NCI-H82 (cell line): ENCODE measurements at regions not wholly inside any gene's neighbourhood (a gene's known extent, or its start where the extent isn't known, plus 50 kb on each side); places are given as distances from the start of the nearest gene placed in this dataset.
"Not testable (repeated sequence)": the region's sequence is repeated elsewhere in the genome, so short reads cannot be mapped to it uniquely, and the experiment has no call there.

Source experiments
- DNase-seq: peaks from one replicate; lab custom pipeline; 2025; lab: John Stamatoyannopoulos, UW

DNA sequence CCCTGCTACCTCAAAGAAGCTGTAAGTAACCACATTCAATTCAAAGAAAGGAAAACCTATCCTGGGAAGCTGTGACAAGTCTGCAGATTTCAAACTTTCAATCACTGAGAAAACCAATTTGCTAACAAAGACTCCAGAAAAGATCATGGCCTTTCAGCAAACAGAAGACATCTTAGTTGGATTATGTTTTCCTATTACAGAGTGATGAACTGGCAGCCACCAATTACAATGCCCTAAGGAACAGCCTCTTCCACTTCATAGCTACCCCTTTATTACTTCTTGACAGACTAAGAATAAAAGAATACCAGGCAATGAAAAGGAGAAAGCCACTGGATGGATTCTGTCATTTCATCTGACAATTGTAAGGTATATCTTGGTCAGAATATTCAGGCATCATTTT is 128.2 kb upstream of the RASEF start:
- no peak for DNase-seq

DNA sequence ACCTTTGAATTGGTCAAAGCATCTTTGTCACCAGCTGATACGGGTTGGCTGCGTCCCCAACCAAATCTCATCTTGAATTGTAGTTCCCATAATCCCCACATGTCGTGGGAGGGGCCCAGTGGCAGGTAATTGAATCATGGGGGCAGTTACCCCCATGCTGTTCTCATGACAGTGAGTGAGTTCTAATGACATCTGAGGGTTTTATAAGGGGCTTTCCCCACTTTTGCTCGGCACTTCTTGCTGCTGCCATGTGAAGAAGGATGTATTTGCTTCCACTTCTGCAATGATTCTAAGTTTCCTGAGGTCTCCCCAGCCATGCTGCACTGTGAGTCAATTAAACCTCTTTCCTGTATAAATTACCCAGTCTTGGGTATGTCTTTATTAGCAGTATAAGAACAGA is 126.1 kb upstream of the RASEF start:
- not testable (repeated sequence) for DNase-seq

DNA sequence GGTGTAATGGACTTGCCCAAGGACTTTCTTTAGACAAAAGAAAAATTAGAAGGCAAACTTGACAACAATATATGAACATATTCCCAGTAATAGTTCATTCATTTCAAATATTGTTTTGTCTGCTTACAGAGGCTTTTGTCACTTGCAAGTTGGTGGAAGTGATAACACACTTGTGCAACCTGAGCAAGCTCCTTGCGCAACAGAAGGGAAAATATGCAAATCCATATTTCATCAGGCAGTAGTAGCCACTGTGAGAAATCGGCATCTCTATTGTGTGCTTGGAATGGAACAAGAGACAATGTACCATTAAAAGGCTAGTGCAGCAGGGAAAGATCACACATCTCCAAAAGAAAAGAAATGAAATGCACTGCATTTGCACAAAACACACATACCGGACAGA is 125.3 kb upstream of the RASEF start:
- DNase-seq, result no peak

DNA sequence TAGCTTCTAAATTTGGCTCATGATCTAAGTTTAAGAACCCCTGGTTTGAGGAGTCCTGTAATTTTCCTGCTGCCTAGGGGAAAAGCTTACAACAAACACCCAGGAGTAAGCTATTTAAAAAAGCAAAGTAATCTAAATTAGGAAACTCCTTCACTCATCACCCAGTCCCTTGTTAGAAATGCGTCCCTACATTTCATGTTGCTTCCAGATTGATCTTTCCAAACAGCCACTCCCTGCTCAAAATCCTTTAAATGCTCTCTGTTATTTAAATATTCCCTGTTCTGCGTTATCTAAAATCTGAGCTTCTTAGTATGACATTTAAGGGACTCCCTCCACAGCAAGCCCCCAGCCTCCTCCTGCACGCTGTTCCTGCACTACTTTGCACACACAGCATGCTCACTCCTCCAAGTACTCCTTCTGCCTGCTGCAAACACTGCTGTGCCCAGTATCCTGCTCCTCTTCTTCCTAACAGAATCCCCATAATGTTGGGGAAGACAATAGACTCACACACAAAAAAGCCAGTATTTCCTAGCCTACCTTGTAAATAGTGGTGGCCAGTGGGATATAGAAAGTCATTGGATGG is 123.3 kb upstream of the RASEF start:
- DNase-seq, result no peak

DNA sequence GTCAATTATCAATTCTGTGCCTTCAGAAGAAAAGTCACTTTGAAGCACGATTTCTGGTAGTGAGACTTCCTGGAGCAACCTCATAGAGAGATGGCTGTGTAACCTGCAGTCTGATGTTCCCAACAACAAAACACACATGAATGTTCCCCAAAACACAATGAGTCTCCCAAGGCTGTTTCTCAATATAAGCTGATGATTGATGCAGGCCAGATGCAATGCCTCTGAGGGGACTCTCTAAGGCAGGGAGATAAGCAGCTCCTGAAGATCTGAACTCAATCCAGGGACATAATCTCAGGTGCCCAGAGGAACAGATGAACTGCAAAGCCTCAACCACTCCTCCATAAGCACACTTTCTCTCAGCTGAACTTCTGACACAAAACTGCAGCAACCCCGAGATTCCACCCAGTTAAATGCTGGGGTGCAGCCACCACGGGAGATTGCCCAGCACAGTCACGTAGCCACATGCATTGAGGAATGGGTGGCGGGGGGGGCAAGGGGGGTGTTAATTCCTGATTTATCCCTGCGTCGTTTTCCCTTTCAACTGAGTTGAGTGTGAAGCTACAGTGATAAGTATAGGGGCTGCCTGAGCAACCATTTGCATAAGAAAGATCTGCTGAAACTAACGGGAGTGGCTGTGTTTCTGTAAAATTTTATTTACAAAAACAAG is 122.7 kb upstream of the RASEF start:
- DNase-seq, result peak; percentile 62

DNA sequence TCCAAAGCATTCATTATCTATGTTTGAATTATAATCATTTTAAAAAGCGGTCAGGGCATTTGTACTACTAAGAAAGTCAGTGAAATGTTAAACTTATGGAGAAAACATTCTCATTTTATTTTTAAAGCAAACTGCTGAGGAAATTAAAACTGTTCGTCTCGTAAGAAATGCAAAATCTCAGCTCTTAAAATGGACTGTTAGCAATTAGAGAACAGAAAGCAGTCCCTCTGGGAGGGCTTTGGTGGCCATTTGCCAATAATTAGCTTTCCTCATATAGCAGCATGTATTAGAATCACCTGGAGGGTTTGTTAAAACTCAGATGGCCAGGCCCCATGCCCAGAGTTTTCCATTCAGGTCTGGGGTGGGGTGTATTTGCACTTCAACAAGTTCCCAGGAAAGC is 120.7 kb upstream of the RASEF start:
- no peak for DNase-seq

DNA sequence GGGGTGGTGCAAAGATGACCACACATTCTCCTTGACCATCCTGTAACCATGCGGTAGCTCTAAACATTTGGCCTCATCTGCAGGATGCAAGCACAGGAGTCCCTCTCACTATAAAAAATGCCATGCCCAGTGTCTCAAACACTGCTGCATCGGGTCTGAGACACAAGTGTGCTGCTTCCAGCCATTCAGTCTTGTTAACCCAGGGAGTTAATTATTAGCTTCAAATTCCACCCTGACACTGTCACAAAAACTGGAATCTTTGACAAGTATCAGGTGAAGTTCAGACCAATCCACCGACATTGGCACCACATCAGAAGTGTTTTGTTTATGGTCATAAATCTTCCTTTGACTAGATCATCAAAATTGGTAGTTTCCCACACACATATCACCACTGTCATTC is 119.1 kb upstream of the RASEF start:
- DNase-seq, result no peak

DNA sequence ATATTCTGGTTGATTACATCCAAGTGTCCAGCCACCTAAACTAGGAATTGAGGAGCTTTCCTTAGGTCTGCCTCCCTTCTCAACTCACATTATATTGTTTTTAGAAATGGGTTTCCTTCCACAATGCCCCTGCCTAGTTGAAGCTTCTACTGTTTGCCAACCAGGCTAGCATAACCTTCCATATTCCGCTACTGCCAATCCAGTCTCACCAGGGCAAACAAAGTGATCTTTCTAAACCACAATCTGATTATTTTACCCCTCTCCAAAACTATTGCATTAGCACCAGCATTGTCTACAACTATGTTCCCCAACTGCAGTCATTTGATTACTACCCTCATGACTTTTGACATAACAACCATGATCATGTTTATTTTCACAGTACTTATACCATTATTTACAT is 115.8 kb upstream of the RASEF start:
- DNase-seq, result no peak

DNA sequence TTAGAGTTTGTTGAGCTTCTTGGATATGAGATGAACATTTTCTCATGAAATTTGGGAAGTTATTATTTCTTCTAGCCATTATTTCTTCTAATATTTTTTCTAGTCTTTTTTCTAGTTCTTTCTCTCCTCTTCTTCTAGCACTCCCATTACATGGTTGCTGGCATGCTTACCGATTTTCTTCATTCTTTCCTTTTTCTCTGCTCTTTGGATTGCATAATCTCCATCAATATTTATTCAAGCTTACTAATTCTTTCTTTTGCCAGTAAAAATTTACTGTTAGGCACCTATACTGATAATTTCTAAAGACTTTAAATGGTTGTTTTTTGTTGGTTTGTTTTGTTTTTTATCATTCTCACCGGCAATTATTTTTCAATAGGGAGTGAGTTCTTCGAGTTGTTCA is 114.8 kb upstream of the RASEF start:
- no peak for DNase-seq

DNA sequence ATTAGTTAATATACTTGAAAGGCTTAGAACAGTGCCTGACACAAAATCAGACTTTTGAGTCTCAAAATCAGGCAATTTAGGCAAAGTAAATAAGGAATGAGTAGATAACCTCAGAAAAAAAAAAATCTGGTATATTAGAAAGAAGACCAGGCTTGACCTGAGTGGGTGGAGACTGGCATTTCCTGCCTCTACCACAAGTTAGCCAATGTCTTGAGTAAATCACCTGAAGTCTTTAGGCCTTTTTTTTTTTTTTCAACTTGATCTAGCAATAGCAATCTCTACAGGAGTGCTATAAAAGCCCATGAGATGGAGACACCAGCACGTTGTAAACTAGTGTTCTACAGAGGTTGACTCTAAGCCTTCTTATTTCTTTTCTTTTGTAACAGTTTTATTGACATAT is 104.2 kb upstream of the RASEF start:
- DNase-seq, result no peak

DNA sequence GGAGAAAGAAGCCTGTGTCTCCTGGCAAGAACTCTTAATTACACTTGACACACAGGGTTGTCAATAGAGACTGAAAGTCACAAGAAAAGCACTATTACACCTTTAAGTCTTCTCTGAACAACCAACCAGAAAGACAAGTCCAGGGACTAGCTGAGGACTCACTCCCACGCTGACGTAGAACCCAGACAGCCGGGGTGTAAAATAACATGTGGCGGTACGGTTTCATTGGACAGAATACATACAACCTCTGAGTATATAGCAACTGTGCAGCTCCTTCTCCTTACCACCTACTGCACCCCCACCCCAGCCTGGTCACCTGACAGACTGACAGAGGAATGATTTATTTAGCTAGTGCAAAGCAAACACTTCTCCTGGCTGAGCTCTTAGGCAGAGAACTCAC is 103.4 kb upstream of the RASEF start:
- peak; percentile 6 for DNase-seq

DNA sequence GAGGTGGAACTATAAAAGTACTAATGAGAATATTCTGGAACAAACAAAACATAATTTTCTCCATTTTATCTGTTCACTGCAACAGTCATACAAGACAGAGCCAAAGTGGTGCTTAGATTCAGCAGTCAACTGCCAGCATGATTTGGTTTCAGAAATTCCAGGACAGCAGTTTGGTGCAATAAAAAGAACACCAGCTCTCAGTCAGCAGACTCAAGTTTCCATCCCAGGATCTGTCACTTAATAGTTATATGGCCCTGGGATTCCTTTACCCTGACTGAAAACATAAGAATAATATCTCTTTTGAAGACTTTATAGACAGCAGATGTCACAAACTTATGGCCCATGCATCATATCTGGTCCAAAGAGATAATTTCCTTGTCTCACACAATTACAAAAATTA is 92.8 kb upstream of the RASEF start:
- DNase-seq, result no peak

DNA sequence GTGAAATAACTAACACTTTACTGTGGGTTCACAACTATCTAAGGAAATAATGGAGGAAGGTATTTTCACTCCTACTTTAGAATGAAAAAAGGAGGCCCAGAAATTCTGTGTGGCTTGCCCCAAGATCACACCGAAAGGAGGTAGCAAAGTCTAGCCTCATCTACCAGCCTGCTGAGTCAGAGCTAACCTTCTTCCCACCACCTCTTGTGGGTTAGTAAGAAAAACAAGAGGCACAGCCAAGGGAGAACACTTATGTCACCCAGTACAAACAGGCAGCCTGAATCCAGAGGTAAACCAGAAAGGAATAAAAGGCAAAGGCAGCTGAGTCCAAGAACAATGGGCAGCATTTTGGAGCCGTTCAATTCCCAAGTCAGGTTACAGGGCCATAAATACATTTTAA is 91.9 kb upstream of the RASEF start:
- DNase-seq, result no peak

DNA sequence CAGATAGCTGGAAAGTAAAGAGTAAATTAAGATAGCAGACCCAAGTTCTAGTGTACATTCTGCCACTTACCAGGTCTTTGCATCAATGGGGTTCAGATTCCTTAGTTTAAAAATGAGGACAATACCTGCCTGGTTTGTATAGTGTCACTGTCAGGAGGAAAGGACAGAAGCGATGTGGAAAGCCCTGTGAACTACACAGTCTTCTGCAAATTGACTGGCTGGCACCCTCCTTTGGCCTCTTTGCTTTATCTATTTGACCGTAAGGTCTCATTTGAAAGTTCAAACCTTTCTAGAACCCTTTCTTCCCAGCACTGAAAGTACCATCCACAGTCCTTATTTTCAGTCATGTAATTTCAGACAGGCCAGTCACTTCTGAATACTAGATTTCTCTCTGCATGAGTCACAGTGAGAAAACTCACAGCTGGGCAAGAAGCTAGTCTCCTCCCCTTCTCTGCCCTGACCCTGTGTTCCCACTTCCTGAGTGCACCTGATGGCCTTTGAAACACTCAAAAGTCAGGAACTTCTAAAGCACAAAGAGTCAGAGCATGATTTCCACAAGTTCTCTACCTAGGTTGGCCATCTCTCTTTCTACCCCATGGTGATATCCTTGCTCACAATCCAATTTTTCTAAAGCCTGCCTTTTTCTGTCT is 91.3 kb upstream of the RASEF start:
- DNase-seq, result no peak

DNA sequence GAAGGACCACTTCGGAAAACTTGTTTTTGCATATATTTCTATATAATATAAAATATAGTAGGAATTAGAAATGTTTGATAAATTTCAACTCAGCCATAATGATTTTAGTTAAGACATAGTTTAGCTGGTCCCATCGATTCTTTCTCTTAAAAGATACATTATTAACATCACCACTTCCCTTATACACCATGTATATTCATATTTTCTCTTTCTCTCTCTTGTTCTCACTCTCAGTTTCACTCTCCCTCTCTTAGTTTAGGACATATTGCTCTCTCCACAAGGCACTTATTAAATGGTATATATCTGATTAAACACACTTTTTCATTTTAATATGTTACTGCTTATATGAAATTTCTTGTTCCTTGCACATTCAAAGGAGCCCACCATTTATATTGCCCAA is 90.1 kb upstream of the RASEF start:
- no peak for DNase-seq

DNA sequence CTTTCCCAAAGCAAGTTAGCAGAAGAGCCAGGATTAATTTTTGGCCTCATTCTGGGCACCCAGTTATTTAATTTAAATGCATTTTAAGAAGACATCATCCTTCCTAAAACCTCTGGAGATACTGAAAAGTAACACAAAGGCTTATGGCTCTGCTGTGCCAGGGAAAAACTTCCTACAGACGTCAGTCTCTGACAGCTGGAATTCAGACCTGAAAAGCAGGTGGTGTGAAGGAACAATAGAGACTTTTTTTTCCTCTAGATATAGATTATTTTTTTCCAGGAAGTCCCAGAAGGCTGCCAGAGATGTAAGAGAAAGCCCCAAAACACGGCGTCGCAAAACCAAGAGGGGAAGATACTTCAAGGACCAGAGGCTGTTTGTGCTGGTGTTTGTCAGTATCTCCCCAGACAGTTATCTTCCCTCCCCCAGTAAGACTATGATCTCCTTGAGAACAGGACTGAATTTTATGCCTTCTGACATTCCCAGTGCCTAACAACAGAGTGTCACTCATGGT is 88.7 kb upstream of the RASEF start:
- DNase-seq, result no peak

DNA sequence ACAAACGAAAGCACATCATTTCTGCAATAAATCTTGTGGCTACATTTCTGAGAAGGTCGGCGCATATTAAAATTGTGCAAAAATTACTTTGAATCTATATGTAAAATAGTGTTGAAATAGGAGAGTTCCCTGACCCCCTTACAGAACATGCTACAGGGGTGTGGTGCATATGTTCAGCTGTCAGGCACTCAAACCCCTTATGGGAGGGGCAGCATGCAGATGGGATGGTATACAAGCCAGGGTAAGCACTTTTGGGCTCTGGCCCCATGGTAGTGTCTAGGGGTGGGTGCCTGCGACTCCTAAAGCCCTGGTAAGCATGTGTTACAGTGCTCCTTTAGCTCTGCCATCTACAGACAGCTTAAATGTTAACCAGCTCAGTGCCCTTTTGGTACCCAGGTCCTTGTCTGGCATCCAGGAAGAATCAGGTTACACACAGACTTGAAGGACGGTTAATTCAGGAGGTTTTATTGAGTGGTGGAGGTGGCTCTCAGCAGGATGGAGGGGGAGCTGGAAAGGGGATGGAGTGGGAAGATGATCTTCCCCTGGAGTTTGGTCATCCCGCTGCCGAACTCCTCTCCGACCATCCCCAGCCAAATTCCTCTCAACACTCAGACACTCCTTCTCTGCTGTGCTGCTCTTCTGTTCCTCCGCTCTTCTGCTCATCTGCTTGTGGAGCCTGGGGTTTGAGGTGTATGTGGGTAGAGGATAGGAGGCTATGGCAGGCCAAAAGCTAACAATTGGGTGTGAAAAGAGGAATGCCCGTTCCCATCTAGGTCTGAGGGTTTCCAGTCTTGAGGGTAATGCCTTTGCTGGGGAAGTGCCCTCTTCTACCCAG is 84.6 kb upstream of the RASEF start:
- no peak for DNase-seq

DNA sequence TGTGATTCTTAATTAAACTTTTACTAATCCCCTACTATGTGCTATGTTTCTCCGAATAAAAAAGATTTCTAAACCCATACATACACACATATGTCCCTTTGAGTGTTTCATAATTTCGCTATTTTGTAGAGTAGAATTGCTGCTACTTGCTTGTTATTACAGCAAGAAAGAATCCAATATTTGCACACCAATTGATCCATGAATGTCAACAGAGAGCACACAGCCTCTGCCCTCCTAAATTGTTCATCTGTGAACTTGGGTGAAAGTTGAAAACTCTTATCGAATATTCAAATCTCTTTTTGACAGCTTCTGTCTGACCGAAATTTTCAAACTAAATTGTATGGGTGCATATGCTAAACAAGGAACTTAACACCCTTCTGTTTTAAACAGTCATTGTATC is 83.4 kb upstream of the RASEF start:
- DNase-seq, result no peak

DNA sequence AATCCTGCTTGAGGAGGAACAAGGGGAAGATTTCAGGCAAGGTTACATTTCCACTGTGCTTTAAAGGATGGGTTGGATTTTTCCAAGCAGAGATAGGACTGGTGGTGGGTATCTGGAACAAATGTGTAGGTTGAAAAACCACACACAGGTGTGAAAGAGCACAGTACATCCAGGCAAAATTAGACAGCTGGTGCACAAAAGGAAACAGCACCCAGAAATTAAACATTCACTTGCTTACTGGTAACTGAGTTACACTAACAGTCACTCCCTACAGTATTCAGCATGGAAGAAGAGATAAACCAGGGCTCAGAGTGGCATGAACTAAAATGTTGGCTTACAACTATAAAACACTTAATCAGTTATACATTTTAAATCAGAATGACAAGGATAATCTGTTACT is 81.5 kb upstream of the RASEF start:
- DNase-seq, result no peak

DNA sequence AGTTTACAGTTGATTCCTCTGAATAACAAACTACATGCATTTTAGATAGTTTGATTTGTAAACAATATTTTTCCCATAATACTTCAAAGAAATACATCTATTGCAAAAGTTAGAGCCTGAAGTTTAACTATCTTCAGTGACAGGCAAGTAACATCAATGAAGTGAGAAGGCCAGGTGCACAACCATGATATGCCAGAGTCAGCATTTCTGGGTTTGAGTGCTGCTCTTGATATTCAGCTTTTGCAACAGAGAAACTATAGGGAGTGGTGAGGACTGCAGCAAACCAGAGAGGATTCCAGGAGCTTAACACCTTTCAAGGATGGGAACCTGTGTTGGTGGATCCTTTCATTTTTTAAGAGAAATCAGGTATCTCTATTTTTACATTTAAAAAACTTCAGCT is 79.4 kb upstream of the RASEF start:
- no peak for DNase-seq

DNA sequence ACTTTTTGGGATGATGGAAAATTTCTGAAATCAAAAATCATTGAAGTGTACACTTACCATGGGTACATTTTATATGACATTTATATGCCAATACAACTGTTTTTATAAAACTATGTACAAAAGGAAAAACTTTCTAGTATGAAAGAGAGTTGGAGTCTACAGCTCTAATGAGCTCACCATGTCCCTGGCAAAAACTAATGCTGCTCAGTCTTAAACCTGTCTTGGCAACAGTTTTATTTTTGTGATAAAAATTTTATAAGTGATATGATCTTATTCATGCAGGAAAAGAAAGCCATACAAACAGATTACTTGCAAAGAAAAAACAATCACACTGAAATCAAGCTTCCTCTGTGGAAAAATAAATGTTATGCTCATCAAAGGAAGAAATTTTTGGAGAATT is 78.9 kb upstream of the RASEF start:
- DNase-seq, result no peak

DNA sequence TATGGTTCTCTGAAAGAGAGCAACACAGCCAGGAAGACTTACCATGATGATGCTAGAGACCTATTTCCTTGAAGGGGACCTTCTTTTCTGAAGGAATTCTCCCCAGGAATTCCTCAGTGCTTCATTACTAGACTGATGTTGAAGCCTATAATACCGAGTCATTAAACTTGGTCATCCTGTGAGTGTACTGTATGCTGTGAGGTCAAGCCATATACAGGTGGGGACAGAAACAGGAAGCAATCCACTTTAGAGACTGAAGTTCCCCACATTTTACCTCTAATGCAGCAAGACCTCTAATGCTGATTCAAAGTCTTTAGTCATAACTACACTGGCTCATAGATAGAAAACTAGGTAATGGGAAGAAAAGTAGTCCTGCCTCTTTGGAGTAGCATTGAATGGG is 77.1 kb upstream of the RASEF start:
- DNase-seq, result no peak
